GM12865 (cell line): ENCODE measurements at regions not wholly inside any gene's neighbourhood (a gene's known extent, or its start where the extent isn't known, plus 50 kb on each side); places are given as distances from the start of the nearest gene placed in this dataset.

Experiments
- DNase-seq: peaks from one replicate; pipeline ENCODE4 v3.0.0; 2010; ENCODE audit warnings: low read depth
- H3K4me3 ChIP-seq: 2 replicates; pipeline ENCODE4 v1.5.1; 2011; ENCODE audit warnings: mild to moderate bottlenecking, low read depth, low read length, control low read depth
- CTCF ChIP-seq: IDR thresholded peaks from 2 replicates; pipeline ENCODE4 v1.5.1; 2011; ENCODE audit warnings: low read length, control low read depth, low read depth, inconsistent platforms; ENCODE audit not compliant: insufficient read depth; ENCODE audit errors: missing control alignments

GRCh38 chr20:20972490-20972889 is 133.7 kb downstream of the LINC00237 start:
- H3K4me3 ChIP-seq: no peak overlapping the region
- TF ChIP-seq CTCF: no peak
- DNase-seq: no peak

GRCh38 chr20:20971810-20972209 is 134.3 kb downstream of the LINC00237 start:
- H3K4me3 ChIP-seq: no peak overlapping the region
- DNase-seq: no peak
- TF ChIP-seq CTCF: no peak

- no peak for TF ChIP-seq CTCF
- no peak overlapping the region for H3K4me3 ChIP-seq
- no peak for DNase-seq
These were observed 135.3 kb downstream of the LINC00237 start for GRCh38 chr20:20970841-20971240.

- H3K4me3 ChIP-seq: no peak overlapping the region
- DNase-seq: no peak
- TF ChIP-seq CTCF: no peak
These were observed 136.4 kb downstream of the LINC00237 start for GRCh38 chr20:20969701-20970280.

GRCh38 chr20:20967564-20968184 is 138.5 kb downstream of the LINC00237 start:
- no peak for TF ChIP-seq CTCF

GRCh38 chr20:20966171-20966570 is 140.0 kb downstream of the LINC00237 start:
- H3K4me3 ChIP-seq: no peak overlapping the region
- DNase-seq: no peak
- TF ChIP-seq CTCF: no peak

More at GRCh38 chr20:20967564-20968184, 138.5 kb downstream of the LINC00237 start:
- no peak for DNase-seq
- H3K4me3 ChIP-seq: no peak overlapping the region

GRCh38 chr20:20959031-20959755 is 147.0 kb downstream of the LINC00237 start:
- no peak for DNase-seq
- no peak overlapping the region for H3K4me3 ChIP-seq
- TF ChIP-seq CTCF: no peak
